Peyer's patch (tissue), 4 donors: ENCODE measurements at regions not wholly inside any gene's neighbourhood (a gene's known extent, or its start where the extent isn't known, plus 50 kb on each side); places are given as distances from the start of the nearest gene placed in this dataset.
"Not testable (repeated sequence)": the region's sequence is repeated elsewhere in the genome, so short reads cannot be mapped to it uniquely, and the experiment has no call there.

Experiments used
- DNase-seq, 3 donors: peaks; one replicate each; pipeline ENCODE4 v3.0.0-alpha.2; 2017 to 2019
- H3K27ac ChIP-seq, 4 donors: fragments of 200-600 bp; sonication (generic); one replicate each; pipeline ENCODE4 v1.5.1; 2016 to 2019
- H3K27me3 ChIP-seq, 2 donors: fragments of 200-600 bp; sonication (generic); one replicate each; pipeline ENCODE4 v1.5.1; 2019
- H3K36me3 ChIP-seq, 3 donors: fragments of 200-600 bp; sonication (generic); one replicate each; pipeline ENCODE4 v1.5.1; 2016 to 2019
- H3K4me1 ChIP-seq, 4 donors: fragments of 200-600 bp; sonication (generic); one replicate each; pipeline ENCODE4 v1.5.1; 2016 to 2019
- H3K4me3 ChIP-seq, 4 donors: fragments of 200-600 bp; sonication (generic); 1 replicate in 3 of 4; 2 replicates in 1 of 4; pipeline ENCODE4 v1.5.1; 2016 to 2019; ENCODE audit warnings: mild to moderate bottlenecking in 1 of 4
- H3K9me3 ChIP-seq, 4 donors: fragments of 200-600 bp; sonication (generic); one replicate each; pipeline ENCODE4 v1.5.1; 2016 to 2019; ENCODE audit warnings: mild to moderate bottlenecking in 1 of 4
- CTCF ChIP-seq, 6 experiments: fragments of 450-650 bp in 4 of 6; fragments of 200-600 bp in 2 of 6; sonication (generic) in 1 of 6; IDR thresholded peaks; one replicate each; pipeline ENCODE4 v1.5.1; 2017 to 2019; ENCODE audit warnings: antibody characterized with exemption in 6 of 6, mild to moderate bottlenecking in 3 of 6, moderate library complexity in 1 of 6
- POLR2A ChIP-seq, 2 donors: fragments of 450-650 bp; IDR thresholded peaks; one replicate each; pipeline ENCODE4 v1.5.1; 2017; ENCODE audit warnings: antibody characterized with exemption in 2 of 2, mild to moderate bottlenecking in 2 of 2, moderate library complexity in 2 of 2

GRCh38 chr4:159950707-159951106 lies 847.8 kb downstream of the RAPGEF2 start:
- no peaks in the 10 kb centered on the region for H3K9me3 ChIP-seq
- no peak overlapping the region for H3K4me3 ChIP-seq
- no peak for DNase-seq
- H3K27me3 ChIP-seq = no peaks in the 10 kb centered on the region
- no peak for TF ChIP-seq POLR2A (IDR thresholded peaks at IDR 0.05)
- TF ChIP-seq CTCF (IDR thresholded peaks at IDR 0.05) = no peak
- no peak overlapping the region for H3K27ac ChIP-seq
- no peaks in the 10 kb centered on the region for H3K4me1 ChIP-seq
- no peaks in the 10 kb centered on the region for H3K36me3 ChIP-seq

- no peak for DNase-seq
- Histone ChIP-seq H3K36me3 (no peaks in the 10 kb centered on the region), H3K4me1 (no peaks in the 10 kb centered on the region), H3K27me3 (no peaks in the 10 kb centered on the region), H3K9me3 (no peaks in the 10 kb centered on the region), H3K4me3 (no peak overlapping the region), H3K27ac (no peak overlapping the region)
- no peak for TF ChIP-seq CTCF (IDR thresholded peaks at IDR 0.05)
Measured at GRCh38 chr4:159966746-159967145, 863.9 kb downstream of the RAPGEF2 start.

GRCh38 chr4:159976871-159977482 lies 874.1 kb downstream of the RAPGEF2 start:
- not testable (repeated sequence) for DNase-seq, H3K36me3 ChIP-seq, H3K9me3 ChIP-seq, H3K4me3 ChIP-seq, H3K4me1 ChIP-seq, H3K27me3 ChIP-seq, H3K27ac ChIP-seq

- Histone ChIP-seq H3K4me3 (no peak overlapping the region), H3K4me1 (no peaks in the 10 kb centered on the region), H3K27me3 (no peaks in the 10 kb centered on the region), H3K36me3 (no peaks in the 10 kb centered on the region), H3K9me3 (no peaks in the 10 kb centered on the region), H3K27ac (no peak overlapping the region)
- DNase-seq = no peak
- no peak for TF ChIP-seq POLR2A (IDR thresholded peaks at IDR 0.05)
Measured at GRCh38 chr4:159977907-159978617, 875.2 kb downstream of the RAPGEF2 start.

- H3K9me3 ChIP-seq = no peaks in the 10 kb centered on the region
- no peak overlapping the region for H3K4me3 ChIP-seq
- H3K36me3 ChIP-seq = no peaks in the 10 kb centered on the region
- no peak for DNase-seq
- TF ChIP-seq POLR2A (IDR thresholded peaks at IDR 0.05) = no peak
- no peak for TF ChIP-seq CTCF (IDR thresholded peaks at IDR 0.05)
- no peaks in the 10 kb centered on the region for H3K4me1 ChIP-seq
- H3K27me3 ChIP-seq = no peaks in the 10 kb centered on the region
- no peak overlapping the region for H3K27ac ChIP-seq
Measured at GRCh38 chr4:159979351-159979750, 876.5 kb downstream of the RAPGEF2 start.

- Histone ChIP-seq H3K9me3 (no peaks in the 10 kb centered on the region), H3K4me3 (no peak overlapping the region), H3K4me1 (no peaks in the 10 kb centered on the region), H3K36me3 (no peaks in the 10 kb centered on the region), H3K27ac (no peak overlapping the region), H3K27me3 (no peaks in the 10 kb centered on the region)
- DNase-seq = no peak
- no peak for TF ChIP-seq POLR2A (IDR thresholded peaks at IDR 0.05)
- TF ChIP-seq CTCF (IDR thresholded peaks at IDR 0.05) = no peak
Measured at GRCh38 chr4:159979953-159980352, 877.1 kb downstream of the RAPGEF2 start.
